Testis (tissue), 2 donors: ENCODE measurements at regions not wholly inside any gene's neighbourhood (a gene's known extent, or its start where the extent isn't known, plus 50 kb on each side); places are given as distances from the start of the nearest gene placed in this dataset.

Experiments used
- CTCF ChIP-seq, 3 experiments: fragments of 450-650 bp in 2 of 3; fragments of 200-600 bp in 1 of 3; sonication (generic) in 1 of 3; IDR thresholded peaks; one replicate each; pipeline ENCODE4 v1.5.1; 2016 to 2019; ENCODE audit warnings: antibody characterized with exemption in 3 of 3, mild to moderate bottlenecking in 2 of 3, moderate library complexity in 1 of 3
- POLR2A ChIP-seq: fragments of 450-650 bp; IDR thresholded peaks from one replicate; pipeline ENCODE4 v1.6.1; 2017; ENCODE audit warnings: antibody characterized with exemption, mild to moderate bottlenecking, moderate library complexity

GRCh38 chr5:166251786-166252185, 2039.7 kb upstream of the WWC1 start:
- TF ChIP-seq POLR2A, result no peak
- no peak for TF ChIP-seq CTCF (IDR thresholded peaks at IDR 0.05)
